Naive thymus-derived CD4-positive, alpha-beta T cell (primary cell): ENCODE measurements at regions not wholly inside any gene's neighbourhood (a gene's known extent, or its start where the extent isn't known, plus 50 kb on each side); places are given as distances from the start of the nearest gene placed in this dataset.

Experiments used
- ATAC-seq: fragments of 150-1000 bp; cut with Tn5 transposase; 2 replicates; pipeline ENCODE4 v1.10.0; 2021; ENCODE audit warnings: mild to moderate bottlenecking, moderate library complexity
- CTCF ChIA-PET: fragments of 350-600 bp; sonication (Branson Sonifier 250); formaldehyde crosslinking; loops from one replicate; lab custom pipeline; 2021; ENCODE audit warnings: antibody characterized with exemption; lab: Charles Lee
- POLR2A ChIA-PET: fragments of 350-600 bp; sonication (Branson Sonifier 250); formaldehyde crosslinking; loops from one replicate; lab custom pipeline; 2021; ENCODE audit warnings: antibody characterized with exemption, inconsistent platforms; lab: Charles Lee
- DNase-seq, 9 donors: peaks; one replicate each; pipeline versions ENCODE4 v3.0.0 to v3.0.0-alpha.2; 2020 to 2022; ENCODE audit warnings: mixed read lengths in 1 of 9
- H3K27ac ChIP-seq: one replicate; pipeline ENCODE4 v1.7.0; 2013; ENCODE audit warnings: mild to moderate bottlenecking, low read depth, low read length, moderate library complexity
- H3K27me3 ChIP-seq, 2 donors: one replicate each; pipeline ENCODE4 v1.7.0; 2013; ENCODE audit warnings: low read length in 2 of 2, mild to moderate bottlenecking in 2 of 2, moderate library complexity in 2 of 2; ENCODE audit not compliant: control insufficient read depth in 2 of 2, insufficient read depth in 2 of 2
- H3K36me3 ChIP-seq, 3 experiments: 1 replicate in 2 of 3; 2 replicates in 1 of 3; pipeline ENCODE4 v1.7.0; 2013; ENCODE audit warnings: low read length in 3 of 3, mild to moderate bottlenecking in 3 of 3, moderate library complexity in 1 of 3; ENCODE audit not compliant: insufficient read depth in 3 of 3, control insufficient read depth in 2 of 3
- H3K4me1 ChIP-seq, 2 donors: one replicate each; pipeline ENCODE4 v1.7.0; 2013; ENCODE audit warnings: low read length in 2 of 2, mild to moderate bottlenecking in 2 of 2, moderate library complexity in 1 of 2; ENCODE audit not compliant: control insufficient read depth in 2 of 2, insufficient read depth in 2 of 2
- H3K4me3 ChIP-seq: 2 replicates; pipeline ENCODE4 v1.7.0; 2013; ENCODE audit warnings: mild to moderate bottlenecking, low read length
- H3K9me3 ChIP-seq, 3 experiments: 1 replicate in 2 of 3; 2 replicates in 1 of 3; pipeline ENCODE4 v1.7.0; 2013; ENCODE audit warnings: low read length in 3 of 3; ENCODE audit not compliant: control insufficient read depth in 2 of 3
- H3K27ac Mint-ChIP-seq, 9 donors: one replicate each; pipeline ENCODE4 v1.8.0; 2020 to 2022; ENCODE audit warnings: mixed read lengths in 9 of 9, mild to moderate bottlenecking in 8 of 9, moderate library complexity in 5 of 9, inconsistent platforms in 2 of 9
- H3K27me3 Mint-ChIP-seq, 5 donors: one replicate each; pipeline ENCODE4 v1.8.0; 2021 to 2022; ENCODE audit warnings: mixed read lengths in 5 of 5, mild to moderate bottlenecking in 1 of 5
- H3K36me3 Mint-ChIP-seq, 5 donors: one replicate each; pipeline ENCODE4 v1.8.0; 2020 to 2022; ENCODE audit warnings: mixed read lengths in 5 of 5, mild to moderate bottlenecking in 3 of 5, inconsistent platforms in 1 of 5
- H3K4me1 Mint-ChIP-seq, 7 donors: one replicate each; pipeline ENCODE4 v1.8.0; 2020 to 2022; ENCODE audit warnings: mixed read lengths in 7 of 7, mild to moderate bottlenecking in 3 of 7, inconsistent platforms in 1 of 7
- H3K4me3 Mint-ChIP-seq, 10 donors: one replicate each; pipeline ENCODE4 v1.8.0; 2020 to 2022; ENCODE audit warnings: mild to moderate bottlenecking in 10 of 10, mixed read lengths in 10 of 10, moderate library complexity in 6 of 10, inconsistent platforms in 2 of 10
- H3K9me3 Mint-ChIP-seq, 11 donors: one replicate each; pipeline ENCODE4 v1.8.0; 2020 to 2022; ENCODE audit warnings: mixed read lengths in 11 of 11, mild to moderate bottlenecking in 4 of 11, inconsistent platforms in 1 of 11, moderate library complexity in 1 of 11
- intact Hi-C, 2 donors: fragments of 100-400 bp; cut with micrococcal nuclease; formaldehyde crosslinking; loops; one replicate each; pipeline ENCODE4 v1.15.1; 2023

DNA sequence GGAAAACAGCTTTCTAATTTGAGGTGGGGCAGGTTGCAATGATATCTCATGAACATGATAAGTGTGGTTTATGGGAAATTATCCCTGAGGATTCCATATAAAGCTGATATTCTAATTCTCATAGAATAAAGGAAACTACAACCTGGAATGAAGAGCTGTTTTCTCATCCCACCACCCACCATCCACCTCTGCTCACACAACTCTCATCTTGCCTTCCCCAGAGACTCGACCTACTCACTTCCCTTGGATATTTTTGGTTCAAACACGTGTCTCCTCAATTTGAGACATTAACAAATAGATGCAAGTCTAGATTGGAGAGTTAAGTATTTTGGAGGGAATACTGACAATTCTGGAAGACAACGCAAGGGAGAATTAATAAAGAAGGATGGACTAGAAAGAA is 490.9 kb downstream of the TMEM182 start:
- ATAC-seq = no peak
- no peak overlapping the region for H3K27ac ChIP-seq
- peaks cover 0 to 18% (median 4%) of the 10 kb centered on the region in 11 donors for H3K9me3 Mint-ChIP-seq
- intact Hi-C loops = no loop called here
- ChIA-PET CTCF (no interaction called here), POLR2A (no interaction called here)
- no peak overlapping the region for H3K4me3 ChIP-seq
- no peaks in the 10 kb centered on the region for H3K9me3 ChIP-seq
- no peak overlapping the region for H3K27ac Mint-ChIP-seq
- H3K4me1 ChIP-seq = no peaks in the 10 kb centered on the region
- no peaks in the 10 kb centered on the region for H3K27me3 ChIP-seq
- no peaks in the 10 kb centered on the region for H3K36me3 ChIP-seq
- H3K4me1 Mint-ChIP-seq = no peaks in the 10 kb centered on the region
- H3K4me3 Mint-ChIP-seq = no peak overlapping the region
- H3K27me3 Mint-ChIP-seq = no peaks in the 10 kb centered on the region
- no peak for DNase-seq
- H3K36me3 Mint-ChIP-seq = no peaks in the 10 kb centered on the region

DNA sequence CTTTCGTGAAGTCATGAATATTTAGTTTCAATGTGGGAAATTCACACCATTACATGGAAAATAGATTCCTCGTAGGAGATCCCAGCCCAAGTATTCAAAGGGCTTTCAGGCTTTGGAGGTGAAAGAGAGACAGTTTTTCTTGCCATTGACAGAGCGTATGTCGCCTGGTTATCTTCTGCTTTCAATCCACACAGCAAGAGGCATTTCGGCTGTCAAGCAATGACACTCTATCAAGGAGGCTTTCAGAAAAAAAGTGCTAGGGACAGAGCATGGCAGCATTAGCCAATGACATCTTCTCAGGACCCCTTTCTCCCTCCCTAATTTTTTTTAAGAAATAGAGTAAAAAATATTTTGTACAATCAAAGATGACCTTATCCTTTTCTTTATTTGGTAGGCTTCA is 492.8 kb downstream of the TMEM182 start:
- Histone ChIP-seq H3K4me3 (no peak overlapping the region), H3K4me1 (no peaks in the 10 kb centered on the region), H3K36me3 (no peaks in the 10 kb centered on the region), H3K9me3 (no peaks in the 10 kb centered on the region), H3K27me3 (no peaks in the 10 kb centered on the region), H3K27ac (no peak overlapping the region)
- ATAC-seq (no peak), DNase-seq (no peak)
- Mint-ChIP-seq H3K27ac (no peak overlapping the region), H3K4me1 (no peaks in the 10 kb centered on the region), H3K9me3 (peaks cover 0 to 18% (median 4%) of the 10 kb centered on the region in 11 donors), H3K4me3 (no peak overlapping the region), H3K27me3 (no peaks in the 10 kb centered on the region), H3K36me3 (no peaks in the 10 kb centered on the region)
- intact Hi-C loops = no loop called here
- ChIA-PET CTCF (no interaction called here), POLR2A (no interaction called here)

DNA sequence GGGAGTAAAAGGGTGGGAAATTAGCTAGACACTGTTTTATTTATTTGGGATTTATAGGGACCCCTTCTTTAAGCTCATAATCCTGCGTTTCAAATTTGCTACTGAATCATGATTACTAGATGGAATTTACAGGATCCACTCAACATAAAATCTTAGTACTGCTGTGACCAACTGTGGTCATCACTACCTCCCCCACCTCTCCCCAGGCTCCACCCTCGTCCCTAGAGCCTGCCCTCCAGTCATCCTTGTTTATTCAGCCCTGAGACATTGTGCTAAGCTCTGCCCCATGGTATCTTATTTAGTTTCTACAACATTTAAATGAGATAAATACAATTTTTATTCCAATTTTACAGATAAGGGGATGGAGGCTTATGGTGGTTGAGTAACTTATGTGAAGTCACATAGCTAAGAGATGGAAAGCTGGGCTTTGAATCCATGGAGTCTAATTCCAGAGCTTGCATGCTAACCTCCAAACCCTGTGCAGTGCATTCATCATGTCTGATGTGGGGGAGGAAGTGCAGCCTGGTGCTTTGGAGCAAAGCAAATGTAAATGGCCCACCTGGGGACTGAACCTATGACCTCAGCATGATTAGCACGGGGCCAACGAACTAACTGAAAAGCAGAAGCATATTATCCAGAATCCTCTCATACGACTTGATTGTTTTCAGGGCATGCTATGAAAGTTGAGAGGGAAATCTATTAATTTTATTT is 502.4 kb downstream of the TMEM182 start:
- H3K27me3 Mint-ChIP-seq = peaks cover 0 to 2% (median 0%) of the 10 kb centered on the region in 5 donors
- CTCF ChIA-PET = no interaction called here
- no peak overlapping the region for H3K4me3 Mint-ChIP-seq
- Histone ChIP-seq H3K27ac (no peak overlapping the region), H3K36me3 (no peaks in the 10 kb centered on the region), H3K4me3 (no peak overlapping the region), H3K4me1 (no peaks in the 10 kb centered on the region), H3K9me3 (no peaks in the 10 kb centered on the region), H3K27me3 (no peaks in the 10 kb centered on the region)
- H3K9me3 Mint-ChIP-seq = peaks cover 0 to 19% (median 7%) of the 10 kb centered on the region in 11 donors
- no peak for ATAC-seq
- peaks cover 0 to 8% (median 0%) of the 10 kb centered on the region in 5 donors for H3K36me3 Mint-ChIP-seq
- intact Hi-C loops = no loop called here
- DNase-seq = no peak
- POLR2A ChIA-PET = no interaction called here
- H3K4me1 Mint-ChIP-seq = no peaks in the 10 kb centered on the region
- no peak overlapping the region for H3K27ac Mint-ChIP-seq

DNA sequence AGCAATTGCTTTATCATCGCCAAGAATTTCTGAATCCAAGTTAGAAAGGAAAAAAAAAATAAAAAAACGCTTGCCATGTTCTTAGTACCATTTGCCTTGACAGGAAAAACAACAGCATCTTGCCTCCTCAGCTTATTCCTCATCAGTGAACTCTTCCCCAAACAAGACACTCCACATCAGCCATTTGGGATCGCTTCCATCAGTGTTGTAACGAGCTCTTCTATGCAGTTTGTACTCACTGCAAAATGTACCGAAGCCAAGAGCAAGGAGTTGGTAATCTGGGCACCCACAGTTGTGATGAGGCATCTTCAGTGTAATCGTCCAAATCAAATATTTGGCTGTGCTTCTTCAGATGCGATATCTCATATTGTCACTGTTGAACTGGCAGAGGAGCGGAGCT is 503.7 kb downstream of the TMEM182 start:
- Histone ChIP-seq H3K27ac (no peak overlapping the region), H3K4me1 (no peaks in the 10 kb centered on the region), H3K36me3 (no peaks in the 10 kb centered on the region), H3K27me3 (no peaks in the 10 kb centered on the region), H3K9me3 (no peaks in the 10 kb centered on the region), H3K4me3 (no peak overlapping the region)
- H3K27me3 Mint-ChIP-seq = peaks cover 0 to 2% (median 0%) of the 10 kb centered on the region in 5 donors
- no peak for DNase-seq
- intact Hi-C loops = no loop called here
- peaks cover 2 to 23% (median 13%) of the 10 kb centered on the region in 11 donors for H3K9me3 Mint-ChIP-seq
- ChIA-PET CTCF (no interaction called here), POLR2A (no interaction called here)
- H3K4me1 Mint-ChIP-seq = no peaks in the 10 kb centered on the region
- H3K36me3 Mint-ChIP-seq = peaks cover 0 to 8% (median 0%) of the 10 kb centered on the region in 5 donors
- H3K27ac Mint-ChIP-seq = no peak overlapping the region
- no peak overlapping the region for H3K4me3 Mint-ChIP-seq
- no peak for ATAC-seq

DNA sequence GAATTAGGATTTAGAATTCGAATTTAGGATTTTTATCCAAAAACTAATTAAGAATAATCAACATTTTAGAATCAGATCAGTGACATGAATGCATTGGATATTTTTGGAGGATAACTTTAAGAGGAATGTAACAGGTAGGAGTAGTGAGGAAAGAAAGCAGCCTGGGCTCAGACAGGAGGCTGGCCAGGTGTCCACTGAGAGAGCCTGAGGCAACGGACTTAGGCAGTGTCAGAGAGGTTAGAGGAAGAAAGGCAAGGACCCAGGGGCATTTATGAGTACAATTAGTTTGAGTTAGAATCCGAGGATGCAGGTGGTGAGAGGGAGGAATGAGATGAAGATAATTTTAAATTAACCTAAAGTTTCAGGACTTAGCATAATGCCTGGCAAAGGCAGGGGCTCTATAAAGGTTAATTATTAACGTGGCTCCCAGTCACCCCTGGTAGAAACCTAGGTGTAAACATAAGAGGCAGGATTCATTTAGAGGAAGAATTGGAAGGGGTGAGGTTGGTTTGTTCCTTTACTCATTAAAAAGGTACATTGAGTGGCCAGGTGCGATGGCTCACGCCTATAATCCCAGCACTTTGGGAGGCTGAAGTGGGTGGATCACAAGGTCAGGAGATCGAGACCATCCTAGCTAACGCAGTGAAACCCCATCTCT is 507.1 kb downstream of the TMEM182 start:
- H3K27ac Mint-ChIP-seq = no peak overlapping the region
- H3K27me3 ChIP-seq = no peaks in the 10 kb centered on the region

DNA sequence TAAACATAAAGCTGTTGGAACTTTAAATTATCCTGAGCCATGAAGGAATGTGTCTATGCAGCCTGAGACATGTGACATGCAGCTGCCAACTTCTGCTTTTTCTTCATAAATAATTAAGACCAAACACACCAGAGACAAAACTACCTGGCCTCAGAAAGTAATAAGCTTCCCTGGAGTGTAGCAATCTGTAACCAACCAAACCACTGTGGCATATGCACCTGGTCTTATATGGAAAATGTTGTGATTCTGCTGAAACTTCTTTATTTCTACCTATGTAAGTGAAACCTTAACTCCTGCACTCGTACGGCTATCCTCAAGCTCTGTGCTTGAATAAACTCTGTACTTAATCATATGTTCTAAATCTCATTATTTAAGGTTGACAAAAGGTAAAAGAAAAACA is 515.0 kb downstream of the TMEM182 start:
- intact Hi-C loops = no loop called here
- CTCF ChIA-PET = no interaction called here

More for the DNA sequence above, 507.1 kb downstream of the TMEM182 start:
- ChIA-PET POLR2A (no interaction called here), CTCF (no interaction called here)
- Mint-ChIP-seq H3K4me1 (no peaks in the 10 kb centered on the region), H3K27me3 (peaks cover 0 to 2% (median 0%) of the 10 kb centered on the region in 5 donors), H3K36me3 (peaks cover 0 to 8% (median 0%) of the 10 kb centered on the region in 5 donors), H3K4me3 (no peak overlapping the region), H3K9me3 (peaks cover 4 to 32% (median 13%) of the 10 kb centered on the region in 11 donors)
- H3K4me1 ChIP-seq = no peaks in the 10 kb centered on the region
- DNase-seq (no peak), ATAC-seq (no peak)
- H3K4me3 ChIP-seq = no peak overlapping the region
- H3K9me3 ChIP-seq = no peaks in the 10 kb centered on the region
- H3K27ac ChIP-seq = no peak overlapping the region
- no peaks in the 10 kb centered on the region for H3K36me3 ChIP-seq
- intact Hi-C loops = no loop called here

DNA sequence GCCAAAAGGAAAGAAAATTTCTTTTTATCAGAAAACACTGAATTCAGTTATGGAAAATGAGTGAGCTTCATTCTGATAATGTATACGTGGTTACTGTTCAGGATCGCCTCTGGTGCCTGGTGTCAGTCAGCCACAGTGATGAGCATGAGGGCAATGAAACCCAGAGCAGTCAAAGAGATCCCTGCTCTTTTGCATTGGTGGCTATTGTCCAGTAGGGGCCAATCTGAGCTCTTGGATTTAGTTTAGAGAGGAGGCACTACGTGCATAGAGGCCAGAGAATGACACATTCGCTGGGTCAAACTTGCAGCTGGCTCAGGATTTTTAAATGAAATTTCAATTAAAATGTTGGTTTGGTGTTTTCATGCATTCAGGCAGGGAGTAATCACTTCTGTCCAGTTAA is 522.9 kb downstream of the TMEM182 start:
- Histone ChIP-seq H3K9me3 (no peaks in the 10 kb centered on the region), H3K27ac (no peak overlapping the region), H3K4me3 (no peak overlapping the region), H3K36me3 (no peaks in the 10 kb centered on the region), H3K4me1 (no peaks in the 10 kb centered on the region), H3K27me3 (no peaks in the 10 kb centered on the region)
- Mint-ChIP-seq H3K4me3 (no peak overlapping the region), H3K36me3 (no peaks in the 10 kb centered on the region), H3K27me3 (no peaks in the 10 kb centered on the region), H3K9me3 (peaks cover 0 to 13% (median 4%) of the 10 kb centered on the region in 11 donors), H3K4me1 (no peaks in the 10 kb centered on the region), H3K27ac (no peak overlapping the region)
- CTCF ChIA-PET = no interaction called here
- intact Hi-C loops = no loop called here
- DNase-seq = no peak
- POLR2A ChIA-PET = no interaction called here
- ATAC-seq = no peak

More for the DNA sequence above, 515.0 kb downstream of the TMEM182 start:
- Mint-ChIP-seq H3K9me3 (peaks cover 0 to 22% (median 4%) of the 10 kb centered on the region in 11 donors), H3K27me3 (no peaks in the 10 kb centered on the region), H3K4me3 (no peak overlapping the region), H3K4me1 (no peaks in the 10 kb centered on the region), H3K36me3 (no peaks in the 10 kb centered on the region), H3K27ac (no peak overlapping the region)
- no peaks in the 10 kb centered on the region for H3K9me3 ChIP-seq
- ATAC-seq (no peak), DNase-seq (no peak)
- H3K4me1 ChIP-seq = no peaks in the 10 kb centered on the region
- no peaks in the 10 kb centered on the region for H3K27me3 ChIP-seq
- no peaks in the 10 kb centered on the region for H3K36me3 ChIP-seq
- H3K27ac ChIP-seq = no peak overlapping the region
- H3K4me3 ChIP-seq = no peak overlapping the region
- POLR2A ChIA-PET = no interaction called here
